ENCODE measurements at regions not wholly inside any gene's neighbourhood (a gene's known extent, or its start where the extent isn't known, plus 50 kb on each side); places are given as distances from the start of the nearest gene placed in this dataset.
"Not testable (repeated sequence)": the region's sequence is repeated elsewhere in the genome, so short reads cannot be mapped to it uniquely, and the experiment has no call there.

DNA sequence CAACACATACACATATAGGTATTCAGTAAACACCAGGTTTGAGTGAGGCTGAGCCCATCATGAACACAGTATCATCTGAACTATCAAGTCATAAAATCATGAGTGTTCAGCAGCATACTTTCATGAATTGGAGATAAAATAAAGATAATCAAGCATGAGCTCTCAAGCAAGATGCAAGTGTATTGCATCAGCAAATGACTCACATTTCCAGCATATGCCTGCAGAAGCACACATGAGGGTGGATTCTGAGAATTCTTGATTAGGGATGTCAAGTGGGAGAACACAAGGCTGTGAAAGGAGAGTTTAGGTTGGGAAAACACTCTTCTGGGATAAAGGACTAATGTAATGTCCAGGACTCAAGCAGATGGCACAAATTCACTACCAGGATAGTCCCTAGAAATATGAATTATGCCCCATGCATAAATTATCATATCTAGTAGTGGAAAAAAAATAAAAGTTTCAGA is 299.2 kb downstream of the SRGAP2C start:
- Mint-ChIP-seq H3K4me1 (ENCODE audit: low read depth in 2 of 2) (peaks cover 0 to 3% of the 10 kb centered on the region in 2 donors), H3K9me3 (no peaks in the 10 kb centered on the region), H3K4me3 (no peak overlapping the region), H3K36me3 (ENCODE audit: insufficient read depth) (no peaks in the 10 kb centered on the region), H3K27me3 (no peaks in the 10 kb centered on the region), H3K27ac (no peak overlapping the region)
- DNase-seq (no peak), ATAC-seq (replicated peaks) (no peak)

DNA sequence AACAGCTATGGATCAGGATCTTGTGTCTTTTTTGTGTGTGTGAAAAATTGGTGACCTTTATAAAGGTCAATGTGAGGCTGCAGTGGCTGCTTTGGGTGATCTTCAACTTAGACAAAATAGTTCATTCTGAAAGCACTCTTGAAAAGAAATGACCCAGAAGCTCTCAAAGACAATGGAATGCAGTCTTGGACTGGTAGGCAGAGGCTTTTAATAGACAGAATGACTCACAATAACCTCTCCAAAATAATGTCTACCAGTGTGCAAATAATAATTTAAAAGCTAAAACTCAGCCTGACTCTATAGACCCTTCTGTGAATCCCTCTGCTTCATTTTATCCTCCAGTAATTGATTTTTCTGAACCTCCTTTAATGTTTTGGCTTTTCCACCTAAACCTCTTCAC is 310.0 kb downstream of the SRGAP2C start:
- ATAC-seq (replicated peaks); H3K9me3 Mint-ChIP-seq; H3K4me1 Mint-ChIP-seq (ENCODE audit: low read depth in 2 of 2); H3K4me3 Mint-ChIP-seq; H3K36me3 Mint-ChIP-seq (ENCODE audit: insufficient read depth); DNase-seq; H3K27ac Mint-ChIP-seq; H3K27me3 Mint-ChIP-seq: not testable (repeated sequence)

DNA sequence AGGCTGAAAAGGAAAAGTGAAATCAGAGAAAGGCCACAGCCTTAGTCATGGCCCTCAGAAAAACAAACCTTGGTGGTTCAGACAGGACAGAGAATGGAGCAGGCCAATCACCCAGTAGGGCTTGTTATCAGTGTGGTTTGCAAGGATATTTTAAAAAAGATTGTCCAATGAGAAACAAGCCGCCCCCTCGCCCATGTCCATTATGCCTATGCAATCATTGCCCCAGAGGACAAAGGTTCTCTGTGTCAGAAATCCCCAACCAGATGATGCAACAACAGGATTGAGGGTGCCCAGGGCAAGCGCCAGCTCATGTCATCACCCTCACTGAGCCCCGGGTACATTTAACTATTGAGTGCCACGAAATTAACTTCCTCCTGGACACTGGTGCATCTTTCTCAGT is 326.7 kb downstream of the SRGAP2C start:
- not testable (repeated sequence) for H3K9me3 Mint-ChIP-seq, H3K27ac Mint-ChIP-seq
- peaks cover 16 to 29% of the 10 kb centered on the region in 2 donors for H3K4me1 Mint-ChIP-seq (ENCODE audit: low read depth in 2 of 2)

DNA sequence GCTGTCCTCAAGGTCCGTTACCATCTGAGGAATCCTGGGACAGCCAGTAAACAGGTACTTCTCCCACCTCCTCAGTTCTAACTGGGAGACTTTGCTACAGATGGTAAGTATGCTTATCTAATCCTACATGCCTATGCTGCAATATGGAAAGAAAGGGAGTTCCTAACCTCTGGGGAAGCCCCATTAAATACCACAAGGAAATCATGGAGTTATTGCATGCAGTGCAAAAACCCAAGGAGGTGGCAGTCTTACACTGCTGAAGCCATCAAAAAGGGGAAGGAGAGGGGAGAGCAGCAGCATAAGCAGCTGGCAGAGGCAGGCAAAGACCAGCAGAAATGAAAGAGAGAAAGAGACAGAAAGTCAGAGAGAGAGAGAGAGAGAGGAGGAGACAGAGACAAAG is 327.1 kb downstream of the SRGAP2C start:
- H3K27me3 Mint-ChIP-seq; DNase-seq; ATAC-seq (replicated peaks); H3K4me3 Mint-ChIP-seq; H3K36me3 Mint-ChIP-seq (ENCODE audit: insufficient read depth); H3K27ac Mint-ChIP-seq; H3K9me3 Mint-ChIP-seq: not testable (repeated sequence)
- H3K4me1 Mint-ChIP-seq (ENCODE audit: low read depth in 2 of 2): peaks cover 18 to 32% of the 10 kb centered on the region in 2 donors

More for the DNA sequence above, 326.7 kb downstream of the SRGAP2C start:
- DNase-seq; ATAC-seq (replicated peaks); H3K4me3 Mint-ChIP-seq; H3K36me3 Mint-ChIP-seq (ENCODE audit: insufficient read depth); H3K27me3 Mint-ChIP-seq: not testable (repeated sequence)

DNA sequence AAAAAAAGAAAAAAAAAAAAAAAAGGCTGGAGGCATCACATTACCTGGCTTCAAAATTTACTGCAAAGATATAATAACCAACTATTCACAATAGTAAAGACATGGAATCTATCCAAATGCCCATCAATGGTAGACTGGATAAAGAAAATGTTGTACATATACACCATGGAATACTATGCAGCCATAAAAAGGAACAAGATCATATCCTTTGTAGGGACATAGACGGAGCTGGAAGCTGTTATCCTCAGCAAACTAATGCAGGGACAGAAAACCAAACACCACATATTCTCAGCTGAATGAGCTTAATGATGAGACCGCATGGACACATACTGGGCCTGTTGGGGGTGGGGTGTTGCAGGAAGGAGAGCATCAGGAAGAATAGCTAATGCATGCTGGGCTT is 330.5 kb downstream of the SRGAP2C start:
- peaks cover 4% of the 10 kb centered on the region for H3K36me3 Mint-ChIP-seq (ENCODE audit: insufficient read depth)
- H3K9me3 Mint-ChIP-seq: no peaks in the 10 kb centered on the region
- no peaks in the 10 kb centered on the region for H3K27me3 Mint-ChIP-seq
- ATAC-seq (replicated peaks) (no peak), DNase-seq (no peak)
- H3K27ac Mint-ChIP-seq: peak overlapping the region in 1 of 2 donors; percentile 35
- peaks cover 38 to 51% of the 10 kb centered on the region in 2 donors for H3K4me1 Mint-ChIP-seq (ENCODE audit: low read depth in 2 of 2)
- no peak overlapping the region for H3K4me3 Mint-ChIP-seq

DNA sequence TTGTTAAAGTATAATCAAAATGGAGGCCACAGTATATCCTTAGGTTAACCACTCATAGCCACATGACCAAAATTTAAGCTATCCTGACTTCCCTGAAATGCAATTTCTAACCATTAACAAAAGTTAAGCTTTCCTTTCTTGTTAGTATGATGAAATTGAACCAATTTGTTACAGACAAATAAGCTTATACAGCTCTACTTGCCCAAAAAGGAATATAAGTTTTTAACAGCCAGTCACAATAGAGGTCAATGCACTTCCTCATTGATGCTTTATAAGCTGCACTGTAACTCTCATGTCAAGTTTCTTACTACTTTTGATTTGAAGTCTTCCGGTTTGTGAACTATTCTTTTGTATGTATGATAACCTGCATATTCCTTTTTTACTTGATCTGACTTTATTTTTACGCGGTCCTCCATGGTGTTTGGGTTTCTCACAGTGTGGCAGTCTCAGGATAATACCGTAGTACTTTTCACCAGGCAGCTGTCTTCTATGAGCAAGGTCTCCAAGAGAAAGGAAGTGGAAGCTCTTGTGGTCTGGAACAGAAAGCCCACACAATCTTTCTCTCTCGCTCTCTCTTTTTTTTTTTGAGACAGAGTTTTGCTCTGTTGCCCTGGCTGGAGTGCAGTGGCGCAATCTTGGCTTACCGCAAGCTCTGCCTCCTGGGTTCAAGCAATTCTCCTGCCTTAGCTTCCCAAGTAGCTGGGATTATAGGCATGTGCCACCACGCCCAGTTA is 331.6 kb downstream of the SRGAP2C start:
- peak overlapping the region; percentile 37 to 91 for H3K4me3 Mint-ChIP-seq
- H3K4me1 Mint-ChIP-seq (ENCODE audit: low read depth in 2 of 2): peaks cover 42 to 51% of the 10 kb centered on the region in 2 donors
- DNase-seq (peak; percentile 20 to 32 (median 26)), ATAC-seq (replicated peaks) (peak; percentile 55)
- H3K27ac Mint-ChIP-seq: peak overlapping the region; percentile 27 to 88
- H3K9me3 Mint-ChIP-seq: no peaks in the 10 kb centered on the region
- H3K27me3 Mint-ChIP-seq: no peaks in the 10 kb centered on the region
- peaks cover 4% of the 10 kb centered on the region for H3K36me3 Mint-ChIP-seq (ENCODE audit: insufficient read depth)

DNA sequence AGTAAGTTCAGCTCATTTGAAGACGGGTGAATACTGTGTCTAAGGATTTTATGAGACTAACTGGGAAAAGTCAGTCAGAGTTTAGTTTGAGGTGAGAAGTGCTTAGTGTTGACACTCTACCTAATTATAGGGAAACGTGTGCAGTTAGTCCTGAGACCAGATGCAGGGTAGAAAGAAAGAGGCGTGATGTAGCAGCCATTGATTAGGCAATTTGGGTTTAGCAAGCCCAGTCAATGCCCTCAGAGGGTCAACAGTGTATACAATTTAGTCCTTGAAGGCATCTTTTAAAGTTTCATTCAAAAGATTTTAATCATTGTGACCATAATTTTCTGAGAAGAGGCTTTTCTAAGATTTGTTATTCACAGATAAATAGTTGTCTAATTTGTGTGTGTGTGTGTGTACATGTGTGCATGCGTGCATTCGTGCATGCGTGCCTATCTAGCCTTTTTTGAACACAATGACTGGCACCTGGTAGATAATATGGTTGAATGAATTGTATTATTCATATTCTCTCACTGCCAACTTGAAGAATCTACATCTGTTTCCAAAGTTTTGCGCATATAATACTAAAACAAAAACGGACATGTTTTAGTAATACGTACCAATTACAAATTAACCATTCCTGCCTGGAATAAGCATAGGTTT is 332.9 kb downstream of the SRGAP2C start:
- Mint-ChIP-seq H3K4me3 (peak overlapping the region; percentile 91 to 95), H3K4me1 (ENCODE audit: low read depth in 2 of 2) (peaks cover 42% of the 10 kb centered on the region in 2 donors), H3K9me3 (no peaks in the 10 kb centered on the region), H3K27me3 (no peaks in the 10 kb centered on the region), H3K36me3 (ENCODE audit: insufficient read depth) (peaks cover 4% of the 10 kb centered on the region), H3K27ac (peak overlapping the region; percentile 27 to 88)
- DNase-seq (no peak), ATAC-seq (replicated peaks) (no peak)

DNA sequence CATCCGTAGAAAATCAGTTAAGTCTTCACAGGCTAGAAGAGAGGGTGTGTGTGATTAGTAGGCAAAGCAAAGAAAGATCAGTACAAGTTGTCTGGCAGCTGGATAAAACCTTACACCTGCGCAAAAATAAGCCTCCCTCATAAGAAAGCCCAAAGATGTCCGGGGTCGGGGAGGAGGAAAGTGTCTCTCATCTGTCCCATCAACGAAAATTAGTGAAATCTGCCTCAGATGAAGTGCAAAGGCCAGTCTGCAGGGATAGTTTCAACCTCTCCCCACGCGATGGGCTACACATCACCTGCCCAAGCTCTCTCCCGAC is 333.9 kb downstream of the SRGAP2C start:
- Mint-ChIP-seq H3K9me3 (no peaks in the 10 kb centered on the region), H3K27me3 (no peaks in the 10 kb centered on the region), H3K4me1 (ENCODE audit: low read depth in 2 of 2) (peaks cover 44% of the 10 kb centered on the region in 2 donors), H3K4me3 (peak overlapping the region; percentile 91 to 95), H3K27ac (peak overlapping the region; percentile 88 to 90), H3K36me3 (ENCODE audit: insufficient read depth) (peaks cover 4% of the 10 kb centered on the region)
- ATAC-seq (replicated peaks): no peak
- no peak for DNase-seq

DNA sequence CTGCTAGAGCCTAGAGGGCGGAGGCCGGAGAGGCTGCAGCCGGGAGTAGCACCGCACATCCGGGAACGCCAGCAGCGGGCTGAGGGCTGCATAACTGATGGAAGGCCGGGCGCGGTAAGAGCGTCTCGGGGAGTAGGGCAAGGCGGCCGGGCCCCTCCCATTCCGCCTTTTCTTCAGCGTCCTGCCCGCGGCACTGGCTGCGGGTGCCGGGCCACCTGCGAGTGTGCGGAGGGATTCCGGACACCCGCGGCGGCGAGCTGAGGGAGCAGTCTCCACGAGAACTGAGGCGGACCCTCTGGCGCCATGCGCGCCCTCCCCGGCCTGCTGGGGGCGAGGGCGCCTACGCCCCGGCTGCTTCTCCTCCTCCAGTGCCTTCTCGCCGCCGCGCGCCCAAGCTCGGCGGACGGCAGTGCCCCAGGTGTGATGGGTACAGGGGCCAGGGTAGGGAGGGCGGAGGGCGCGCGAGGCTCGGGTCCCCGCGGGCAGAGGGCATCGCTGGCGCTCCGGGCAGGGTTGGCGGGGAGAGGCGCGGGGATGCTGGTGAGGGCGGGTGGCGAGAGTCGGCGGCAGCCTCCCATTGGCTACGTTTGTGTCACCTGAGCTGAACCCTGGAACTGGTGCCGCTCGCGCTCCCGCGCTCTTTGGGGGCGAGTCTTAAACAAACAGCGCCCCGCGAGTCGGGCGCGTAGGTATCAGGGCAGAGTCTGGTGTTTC is 334.4 kb downstream of the SRGAP2C start:
- Mint-ChIP-seq H3K27me3 (no peaks in the 10 kb centered on the region), H3K9me3 (no peaks in the 10 kb centered on the region), H3K4me1 (ENCODE audit: low read depth in 2 of 2) (peaks cover 43 to 46% of the 10 kb centered on the region in 2 donors), H3K4me3 (peak overlapping the region; percentile 91 to 95), H3K36me3 (ENCODE audit: insufficient read depth) (peaks cover 4% of the 10 kb centered on the region), H3K27ac (peak overlapping the region; percentile 88 to 90)
- ATAC-seq (replicated peaks) (peak; percentile 83), DNase-seq (peak; percentile 71 to 73 (median 73))

DNA sequence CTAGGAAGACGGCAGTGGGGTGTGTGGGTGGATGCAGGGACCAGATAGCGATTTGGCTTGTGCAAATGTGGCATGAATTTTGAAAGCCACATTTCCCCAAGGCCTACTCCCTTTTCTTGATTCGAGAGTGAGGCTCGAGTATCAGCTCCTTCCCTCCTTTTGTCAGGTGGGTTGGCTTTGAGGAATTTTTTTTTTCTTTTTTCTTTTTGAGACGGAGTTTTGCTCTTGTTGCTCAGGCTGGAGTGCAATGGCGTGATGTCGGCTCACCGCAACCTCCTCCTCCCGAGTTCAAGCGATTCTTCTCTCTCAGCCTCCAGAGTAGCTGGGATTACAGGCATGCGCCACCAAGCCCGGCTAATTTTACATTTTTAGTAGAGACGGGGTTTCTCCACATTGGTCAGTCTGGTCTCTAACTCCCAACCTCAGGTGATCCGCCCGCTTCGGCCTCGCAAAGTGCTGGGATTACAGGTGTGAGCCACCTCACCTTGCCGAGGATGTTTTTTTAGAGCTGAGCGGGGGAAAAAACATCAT is 335.0 kb downstream of the SRGAP2C start:
- Mint-ChIP-seq H3K27ac (peak overlapping the region; percentile 88 to 90), H3K4me1 (ENCODE audit: low read depth in 2 of 2) (peaks cover 41% of the 10 kb centered on the region in 2 donors), H3K4me3 (peak overlapping the region; percentile 91 to 95)
- not testable (repeated sequence) for ATAC-seq (replicated peaks); H3K9me3 Mint-ChIP-seq; H3K27me3 Mint-ChIP-seq; H3K36me3 Mint-ChIP-seq (ENCODE audit: insufficient read depth)
- peak in 1 of 3 experiments; percentile 2 for DNase-seq

DNA sequence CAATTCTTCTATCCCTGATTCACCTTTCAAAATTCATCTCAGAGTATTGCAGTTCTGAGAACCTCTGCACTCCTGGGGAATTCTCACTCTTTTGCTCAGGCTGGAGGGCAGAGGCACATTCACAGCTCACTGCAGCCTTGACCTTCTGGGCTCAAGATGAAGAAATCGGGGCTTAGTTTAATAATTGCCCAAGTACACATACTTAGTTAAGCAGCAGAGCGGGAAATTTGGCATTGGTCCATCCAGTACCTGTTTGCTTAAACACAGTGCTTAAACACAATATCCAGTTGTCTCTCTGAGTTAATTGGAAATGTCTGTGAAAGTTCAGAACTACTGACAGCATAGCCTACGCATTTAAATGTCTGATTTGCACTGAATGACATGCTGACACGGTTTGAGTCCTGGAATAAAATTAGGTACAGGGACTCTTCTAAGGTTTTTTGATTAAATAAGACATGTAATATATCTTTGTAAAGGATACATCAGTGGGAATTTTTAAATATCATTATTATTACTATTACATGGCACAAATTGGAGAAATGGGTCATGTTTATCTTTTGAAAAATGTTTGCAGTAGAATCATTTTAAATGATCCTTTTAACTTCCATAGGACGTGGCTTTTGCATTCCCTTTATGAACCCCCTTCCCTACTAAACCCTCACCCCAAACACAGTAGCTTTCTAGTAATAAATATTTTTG is 337.4 kb downstream of the SRGAP2C start:
- Mint-ChIP-seq H3K27me3 (no peaks in the 10 kb centered on the region), H3K4me1 (ENCODE audit: low read depth in 2 of 2) (peaks cover 25 to 28% of the 10 kb centered on the region in 2 donors), H3K27ac (no peak overlapping the region), H3K36me3 (ENCODE audit: insufficient read depth) (peaks cover 4% of the 10 kb centered on the region), H3K9me3 (no peaks in the 10 kb centered on the region), H3K4me3 (no peak overlapping the region)
- ATAC-seq (replicated peaks): no peak
- DNase-seq: no peak

DNA sequence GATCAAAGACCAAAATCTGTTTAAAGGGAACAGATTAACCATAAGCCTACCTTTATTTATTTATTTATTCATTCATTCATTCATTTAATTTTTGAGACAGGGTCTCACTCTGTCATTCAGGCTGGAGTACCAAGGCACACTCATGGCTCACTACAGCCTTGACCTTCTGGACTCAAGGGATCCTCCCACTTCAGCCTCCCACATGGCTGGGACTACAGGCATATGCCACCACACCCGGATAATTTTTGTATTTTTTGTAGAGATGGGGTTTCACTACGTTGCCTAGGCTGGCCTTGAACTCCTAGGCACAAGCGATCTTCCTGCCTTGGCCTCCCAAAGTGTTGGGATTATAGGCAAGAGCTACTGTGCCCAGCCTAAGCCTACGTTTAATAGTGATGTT is 338.3 kb downstream of the SRGAP2C start:
- not testable (repeated sequence) for H3K27me3 Mint-ChIP-seq; H3K36me3 Mint-ChIP-seq (ENCODE audit: insufficient read depth); H3K4me3 Mint-ChIP-seq; DNase-seq; H3K27ac Mint-ChIP-seq; H3K9me3 Mint-ChIP-seq; ATAC-seq (replicated peaks)
- peaks cover 18 to 24% of the 10 kb centered on the region in 2 donors for H3K4me1 Mint-ChIP-seq (ENCODE audit: low read depth in 2 of 2)

DNA sequence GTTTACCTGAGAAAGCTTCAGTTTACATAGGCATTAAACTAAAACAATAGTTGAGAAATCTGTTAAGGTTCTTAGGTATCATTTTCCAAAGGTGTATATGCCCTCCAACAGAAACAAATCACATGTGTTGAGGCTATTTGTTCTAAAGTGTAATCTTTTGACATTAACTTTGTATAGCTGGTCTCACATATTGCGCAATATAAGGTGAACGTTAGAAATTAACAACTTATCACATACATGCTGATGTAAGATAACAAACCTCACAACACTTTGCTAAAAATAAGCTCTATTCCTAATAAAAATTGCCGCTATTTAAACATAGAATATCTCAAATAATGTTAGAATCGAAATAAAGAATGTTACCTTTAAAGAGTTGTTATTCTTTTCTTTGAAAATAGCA is 340.6 kb downstream of the SRGAP2C start:
- H3K27me3 Mint-ChIP-seq: no peaks in the 10 kb centered on the region
- no peak for DNase-seq
- no peaks in the 10 kb centered on the region for H3K9me3 Mint-ChIP-seq
- H3K36me3 Mint-ChIP-seq (ENCODE audit: insufficient read depth): no peaks in the 10 kb centered on the region
- H3K4me1 Mint-ChIP-seq (ENCODE audit: low read depth in 2 of 2): peaks cover 13 to 19% of the 10 kb centered on the region in 2 donors
- no peak overlapping the region for H3K4me3 Mint-ChIP-seq
- no peak for ATAC-seq (replicated peaks)
- no peak overlapping the region for H3K27ac Mint-ChIP-seq

All from effector memory CD8-positive, alpha-beta T cell (primary cell).